ENCODE measurements at regions not wholly inside any gene's neighbourhood (a gene's known extent, or its start where the extent isn't known, plus 50 kb on each side); places are given as distances from the start of the nearest gene placed in this dataset.

- no peaks in the 10 kb centered on the region for H3K9me3 ChIP-seq (replicated peaks; ENCODE audit: insufficient read depth, low read length)
- H3K4me1 ChIP-seq (ENCODE audit: low read length) = no peaks in the 10 kb centered on the region
- no peak overlapping the region for H2AFZ ChIP-seq (ENCODE audit: low read length)
- H3K27me3 ChIP-seq (replicated peaks; ENCODE audit: insufficient read depth, low read length) = no peaks in the 10 kb centered on the region
- no peak overlapping the region for H3K4me2 ChIP-seq (ENCODE audit: low read depth, low read length)
- no peak overlapping the region for H3K27ac ChIP-seq (ENCODE audit: low read length)
- H3K9me2 ChIP-seq (replicated peaks; ENCODE audit: insufficient read depth, low read length) = no peaks in the 10 kb centered on the region
- no peaks in the 10 kb centered on the region for H3K79me2 ChIP-seq (ENCODE audit: low read length)
- no peak for DNase-seq
- no peaks in the 10 kb centered on the region for H3K36me3 ChIP-seq (replicated peaks; ENCODE audit: insufficient read depth, low read length)
- no peaks in the 10 kb centered on the region for H3F3A ChIP-seq (ENCODE audit: insufficient read depth, low read length)
- TF ChIP-seq, protein P1, sequence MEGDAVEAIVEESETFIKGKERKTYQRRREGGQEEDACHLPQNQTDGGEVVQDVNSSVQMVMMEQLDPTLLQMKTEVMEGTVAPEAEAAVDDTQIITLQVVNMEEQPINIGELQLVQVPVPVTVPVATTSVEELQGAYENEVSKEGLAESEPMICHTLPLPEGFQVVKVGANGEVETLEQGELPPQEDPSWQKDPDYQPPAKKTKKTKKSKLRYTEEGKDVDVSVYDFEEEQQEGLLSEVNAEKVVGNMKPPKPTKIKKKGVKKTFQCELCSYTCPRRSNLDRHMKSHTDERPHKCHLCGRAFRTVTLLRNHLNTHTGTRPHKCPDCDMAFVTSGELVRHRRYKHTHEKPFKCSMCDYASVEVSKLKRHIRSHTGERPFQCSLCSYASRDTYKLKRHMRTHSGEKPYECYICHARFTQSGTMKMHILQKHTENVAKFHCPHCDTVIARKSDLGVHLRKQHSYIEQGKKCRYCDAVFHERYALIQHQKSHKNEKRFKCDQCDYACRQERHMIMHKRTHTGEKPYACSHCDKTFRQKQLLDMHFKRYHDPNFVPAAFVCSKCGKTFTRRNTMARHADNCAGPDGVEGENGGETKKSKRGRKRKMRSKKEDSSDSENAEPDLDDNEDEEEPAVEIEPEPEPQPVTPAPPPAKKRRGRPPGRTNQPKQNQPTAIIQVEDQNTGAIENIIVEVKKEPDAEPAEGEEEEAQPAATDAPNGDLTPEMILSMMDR (IDR thresholded peaks at IDR 0.05; ENCODE audit: low read length) = no peak
- TF ChIP-seq EZH2 (optimal IDR thresholded peaks at IDR 0.05; ENCODE audit: low read depth, low read length) (no peak), EZH2phosphoT487 (IDR thresholded peaks at IDR 0.05; ENCODE audit: low read length) (no peak)
- no peak overlapping the region for H3K4me3 ChIP-seq (ENCODE audit: low read length)
- no peaks in the 10 kb centered on the region for H4K20me1 ChIP-seq (ENCODE audit: insufficient read depth, low read length)
- no peak overlapping the region for H3K9ac ChIP-seq (ENCODE audit: low read length)
Measured at GRCh38 chr4:170307182-170307581, 217.4 kb upstream of the AADAT start.

DNA sequence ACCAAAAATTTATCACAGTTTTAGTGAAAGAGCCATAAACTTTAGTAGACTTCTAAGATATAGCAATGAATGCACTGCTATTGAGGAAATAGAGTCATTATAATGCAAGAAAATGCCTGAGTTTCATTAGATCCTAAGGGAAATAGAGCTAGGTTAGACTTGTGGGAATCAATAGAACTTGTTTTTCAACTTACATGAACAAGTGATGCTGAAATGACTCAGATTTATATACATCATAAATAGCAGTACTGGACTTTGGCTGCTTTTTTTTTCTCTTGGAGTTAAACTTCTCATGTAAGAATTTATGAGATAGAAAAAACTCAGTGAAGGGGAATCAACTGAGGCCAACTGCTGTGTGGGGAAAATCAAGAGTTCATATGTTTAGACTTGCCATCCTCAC is 216.5 kb upstream of the AADAT start:
- no peaks in the 10 kb centered on the region for H3F3A ChIP-seq (ENCODE audit: insufficient read depth, low read length)
- no peaks in the 10 kb centered on the region for H3K4me1 ChIP-seq (ENCODE audit: low read length)
- H3K9ac ChIP-seq (ENCODE audit: low read length) = no peak overlapping the region
- no peak overlapping the region for H3K4me2 ChIP-seq (ENCODE audit: low read depth, low read length)
- H3K36me3 ChIP-seq (replicated peaks; ENCODE audit: insufficient read depth, low read length) = no peaks in the 10 kb centered on the region
- no peaks in the 10 kb centered on the region for H4K20me1 ChIP-seq (ENCODE audit: insufficient read depth, low read length)
- no peaks in the 10 kb centered on the region for H3K79me2 ChIP-seq (ENCODE audit: low read length)
- H3K27ac ChIP-seq (ENCODE audit: low read length) = no peak overlapping the region
- TF ChIP-seq EZH2phosphoT487 (IDR thresholded peaks at IDR 0.05; ENCODE audit: low read length) (no peak), EZH2 (optimal IDR thresholded peaks at IDR 0.05; ENCODE audit: low read depth, low read length) (no peak)
- TF ChIP-seq, protein P1 (IDR thresholded peaks at IDR 0.05; ENCODE audit: low read length) = no peak
- H2AFZ ChIP-seq (ENCODE audit: low read length) = no peak overlapping the region
- H3K9me3 ChIP-seq (replicated peaks; ENCODE audit: insufficient read depth, low read length) = no peaks in the 10 kb centered on the region
- DNase-seq = no peak
- H3K27me3 ChIP-seq (replicated peaks; ENCODE audit: insufficient read depth, low read length) = no peaks in the 10 kb centered on the region
- H3K9me2 ChIP-seq (replicated peaks; ENCODE audit: insufficient read depth, low read length) = no peaks in the 10 kb centered on the region
- H3K4me3 ChIP-seq (ENCODE audit: low read length) = no peak overlapping the region

DNA sequence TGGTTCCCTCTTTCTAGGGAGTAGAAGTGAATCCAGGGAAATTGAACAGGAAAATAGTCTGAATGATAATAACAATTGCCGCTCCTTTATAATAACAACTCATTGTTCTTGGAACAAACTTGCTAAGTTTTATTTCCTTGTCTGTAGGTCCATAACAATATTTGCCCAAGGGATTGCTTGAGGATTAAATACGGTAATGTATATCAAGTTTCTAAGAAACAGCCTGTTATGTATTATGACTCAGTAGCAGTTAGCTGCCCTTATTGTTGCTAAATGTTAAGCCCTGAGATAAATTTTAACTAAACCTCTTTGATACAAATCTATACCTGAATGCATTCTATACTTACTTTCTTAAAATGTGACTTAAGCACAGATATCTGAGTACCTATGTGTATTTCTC is 215.9 kb upstream of the AADAT start:
- Histone ChIP-seq H3K36me3 (replicated peaks; ENCODE audit: insufficient read depth, low read length) (no peaks in the 10 kb centered on the region), H2AFZ (ENCODE audit: low read length) (no peak overlapping the region), H3K4me2 (ENCODE audit: low read depth, low read length) (no peak overlapping the region), H3F3A (ENCODE audit: insufficient read depth, low read length) (no peaks in the 10 kb centered on the region), H3K27me3 (replicated peaks; ENCODE audit: insufficient read depth, low read length) (no peaks in the 10 kb centered on the region), H3K4me3 (ENCODE audit: low read length) (no peak overlapping the region), H3K9me3 (replicated peaks; ENCODE audit: insufficient read depth, low read length) (no peaks in the 10 kb centered on the region), H3K79me2 (ENCODE audit: low read length) (no peaks in the 10 kb centered on the region), H4K20me1 (ENCODE audit: insufficient read depth, low read length) (no peaks in the 10 kb centered on the region), H3K4me1 (ENCODE audit: low read length) (no peaks in the 10 kb centered on the region), H3K27ac (ENCODE audit: low read length) (no peak overlapping the region), H3K9me2 (replicated peaks; ENCODE audit: insufficient read depth, low read length) (no peaks in the 10 kb centered on the region), H3K9ac (ENCODE audit: low read length) (no peak overlapping the region)
- DNase-seq = no peak
- no peak for TF ChIP-seq EZH2 (optimal IDR thresholded peaks at IDR 0.05; ENCODE audit: low read depth, low read length)

- H3K4me1 ChIP-seq (ENCODE audit: low read length) = no peaks in the 10 kb centered on the region
- H2AFZ ChIP-seq (ENCODE audit: low read length) = no peak overlapping the region
- H3K36me3 ChIP-seq (replicated peaks; ENCODE audit: insufficient read depth, low read length) = no peaks in the 10 kb centered on the region
- no peaks in the 10 kb centered on the region for H3K79me2 ChIP-seq (ENCODE audit: low read length)
- H3K27me3 ChIP-seq (replicated peaks; ENCODE audit: insufficient read depth, low read length) = no peaks in the 10 kb centered on the region
- H3K9ac ChIP-seq (ENCODE audit: low read length) = no peak overlapping the region
- H3K9me2 ChIP-seq (replicated peaks; ENCODE audit: insufficient read depth, low read length) = no peaks in the 10 kb centered on the region
- no peaks in the 10 kb centered on the region for H3K9me3 ChIP-seq (replicated peaks; ENCODE audit: insufficient read depth, low read length)
- H3K27ac ChIP-seq (ENCODE audit: low read length) = no peak overlapping the region
- H3K4me3 ChIP-seq (ENCODE audit: low read length) = no peak overlapping the region
- H3K4me2 ChIP-seq (ENCODE audit: low read depth, low read length) = no peak overlapping the region
- H3F3A ChIP-seq (ENCODE audit: insufficient read depth, low read length) = no peaks in the 10 kb centered on the region
- DNase-seq = no peak
- TF ChIP-seq, protein P1 (IDR thresholded peaks at IDR 0.05; ENCODE audit: low read length) = no peak
- TF ChIP-seq EZH2 (optimal IDR thresholded peaks at IDR 0.05; ENCODE audit: low read depth, low read length) = no peak
- no peak for TF ChIP-seq EZH2phosphoT487 (IDR thresholded peaks at IDR 0.05; ENCODE audit: low read length)
- H4K20me1 ChIP-seq (ENCODE audit: insufficient read depth, low read length) = no peaks in the 10 kb centered on the region
Measured at GRCh38 chr4:170281027-170281426, 191.3 kb upstream of the AADAT start.
